Adrenal gland (tissue), 9 donors: ENCODE measurements at regions not wholly inside any gene's neighbourhood (a gene's known extent, or its start where the extent isn't known, plus 50 kb on each side); places are given as distances from the start of the nearest gene placed in this dataset.

Source experiments
- DNase-seq, 7 donors: peaks; one replicate each; pipeline ENCODE4 v3.0.0-alpha.2; 2019 to 2020
- H3K27ac ChIP-seq, 5 donors: fragments of 200-600 bp; sonication (generic) in 4 of 5; 1 replicate in 3 of 5; 2 replicates in 2 of 5; pipeline versions ENCODE4 v1.5.1 to v1.8.0; 2016 to 2020; ENCODE audit warnings: mild to moderate bottlenecking in 1 of 5
- H3K27me3 ChIP-seq: fragments of 200-600 bp; 2 replicates; pipeline ENCODE4 v1.8.0; 2021
- H3K36me3 ChIP-seq, 2 donors: fragments of 200-600 bp; replicated peaks in 1 of 2; 1 replicate in 1 of 2; 2 replicates in 1 of 2; pipeline versions ENCODE4 v1.5.1 to v1.8.0; 2018 to 2022
- H3K4me1 ChIP-seq, 2 donors: fragments of 200-600 bp; replicated peaks in 1 of 2; 1 replicate in 1 of 2; 2 replicates in 1 of 2; pipeline versions ENCODE4 v1.5.1 to v1.8.0; 2018 to 2021
- H3K4me3 ChIP-seq, 4 donors: fragments of 200-600 bp; sonication (generic) in 3 of 4; one replicate each; pipeline ENCODE4 v1.5.1; 2016 to 2018
- H3K9me3 ChIP-seq, 3 donors: fragments of 200-600 bp; sonication (generic) in 1 of 3; replicated peaks in 1 of 3; 1 replicate in 2 of 3; 2 replicates in 1 of 3; pipeline versions ENCODE4 v1.5.1 to v1.8.0; 2016 to 2021
- POLR2A ChIP-seq, 2 donors: fragments of 450-650 bp; IDR thresholded peaks; one replicate each; pipeline ENCODE4 v1.6.1; 2017; ENCODE audit warnings: antibody characterized with exemption in 2 of 2, mild to moderate bottlenecking in 2 of 2, moderate library complexity in 1 of 2
- WGBS, 4 donors: extraction: QIAGEN DNeasy Blood & Tissue Kit in 2 of 4; methylation state at CpG; one replicate each; pipeline versions ENCODE4 v1.1.5 to v1.1.7; 2013 to 2017; 5-methylcytosine and 5-hydroxymethylcytosine counted together
- intact Hi-C, 2 donors: fragments of 100-400 bp; cut with DNase I; formaldehyde crosslinking; loops; one replicate each; pipeline versions ENCODE4 v1.14.1 to v1.15.0; 2022 to 2023
- TF ChIP-seq, protein P1 (sequence below), 6 experiments: fragments of 450-650 bp in 4 of 6; fragments of 200-600 bp in 2 of 6; sonication (generic) in 1 of 6; IDR thresholded peaks; 1 replicate in 5 of 6; 2 replicates in 1 of 6; pipeline versions ENCODE4 v1.5.1 to v1.8.0; 2016 to 2021; ENCODE audit warnings: antibody characterized with exemption in 6 of 6, mild to moderate bottlenecking in 2 of 6, moderate library complexity in 1 of 6
- donor health status: healthy with polysubstance abuse.
- donor health status: Bipolar disorder and iron deficiency.
- donor health status: DM: yes; HTN: yes; CAD: no.
- donor health status: DM: no; HTN: no; CAD: no.
- donor health status: DM: no; HTN: no; CAD: no.

DNA sequence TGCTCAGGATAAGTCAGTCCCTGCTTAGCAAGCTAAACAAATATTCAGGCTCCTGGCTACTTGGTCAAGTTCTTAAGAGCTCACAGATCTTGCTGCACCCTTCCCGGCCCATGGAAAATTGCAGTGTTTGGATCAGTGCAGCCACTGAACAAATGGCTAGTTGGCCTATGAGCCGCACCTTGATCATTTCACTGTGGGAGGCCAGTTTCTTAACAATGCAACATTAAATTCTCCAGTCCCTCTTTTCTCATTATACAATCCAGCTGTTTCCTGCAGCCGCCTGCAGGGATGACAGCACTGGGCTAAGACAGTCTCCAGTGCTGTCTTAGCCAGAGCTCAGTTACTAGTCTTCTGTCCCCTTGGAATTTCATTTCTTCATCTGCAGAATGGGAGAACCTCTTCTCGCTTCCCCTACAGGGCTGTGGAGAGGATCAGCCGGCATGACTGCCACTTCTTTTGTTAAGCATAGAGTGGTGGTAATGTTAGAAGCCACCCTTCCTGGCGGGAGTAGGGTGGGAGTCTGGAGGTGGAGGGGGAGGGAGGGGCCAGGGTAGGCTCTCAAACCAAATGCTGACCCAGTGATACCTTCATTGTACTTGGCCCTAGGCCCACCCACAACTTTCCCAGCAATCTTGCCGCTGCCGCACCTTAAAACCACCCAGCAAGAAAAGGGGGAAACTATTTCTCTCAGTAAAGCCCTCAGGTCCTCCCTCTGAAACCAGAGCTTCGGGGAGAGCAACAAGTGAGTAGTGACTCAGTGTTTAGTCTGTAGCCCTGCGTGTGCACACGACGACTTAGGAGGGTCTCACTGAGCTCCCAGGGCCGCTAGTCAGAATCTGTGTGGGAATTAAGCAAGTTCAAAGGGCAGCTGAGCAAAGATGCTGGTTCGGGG lies 145.7 kb downstream of the NUAK1 start:
- DNase-seq: no peak
- H3K27ac ChIP-seq: peak overlapping the region in 1 of 5 donors; percentile 66
- no peaks in the 10 kb centered on the region for H3K27me3 ChIP-seq

DNA sequence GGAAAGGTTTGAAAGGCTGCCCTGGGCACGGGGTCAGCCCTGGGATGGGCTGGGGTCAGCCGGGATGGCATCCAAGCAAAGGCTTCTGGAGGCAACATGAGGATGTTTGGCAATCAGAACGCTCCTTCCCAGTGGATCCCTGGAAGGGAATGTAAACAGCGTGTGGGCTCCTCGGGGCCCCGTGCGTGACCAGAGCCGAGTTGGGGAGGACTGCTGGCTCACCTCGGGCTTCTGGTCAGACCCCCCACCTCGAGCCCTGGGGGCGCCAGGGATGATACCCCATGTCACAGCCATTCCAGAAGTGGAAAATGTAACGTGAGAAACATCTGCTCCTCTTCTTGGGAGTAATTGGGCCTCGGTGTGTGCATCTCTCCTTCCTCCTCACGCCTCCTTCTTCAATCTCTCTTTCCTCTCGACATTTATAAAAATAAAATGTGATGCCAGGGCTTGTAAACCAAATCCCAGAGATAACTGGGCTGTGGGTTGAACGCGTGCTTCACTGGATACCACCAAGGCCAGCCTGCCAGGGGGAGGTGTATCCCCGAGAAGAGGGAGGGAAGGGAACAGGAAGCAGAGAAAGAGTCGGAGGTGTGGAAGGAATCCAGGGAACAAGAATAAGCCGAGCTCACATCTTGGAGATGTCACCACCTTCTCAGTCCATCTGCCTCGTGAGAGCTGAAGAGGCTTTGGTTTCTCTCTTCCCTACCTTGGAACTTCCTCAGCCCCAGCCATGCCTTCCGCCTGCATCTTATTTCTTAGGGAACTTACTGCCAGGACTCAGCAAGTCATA lies 144.8 kb downstream of the NUAK1 start:
- no peak for TF ChIP-seq POLR2A (IDR thresholded peaks at IDR 0.05)
- TF ChIP-seq, protein P1, sequence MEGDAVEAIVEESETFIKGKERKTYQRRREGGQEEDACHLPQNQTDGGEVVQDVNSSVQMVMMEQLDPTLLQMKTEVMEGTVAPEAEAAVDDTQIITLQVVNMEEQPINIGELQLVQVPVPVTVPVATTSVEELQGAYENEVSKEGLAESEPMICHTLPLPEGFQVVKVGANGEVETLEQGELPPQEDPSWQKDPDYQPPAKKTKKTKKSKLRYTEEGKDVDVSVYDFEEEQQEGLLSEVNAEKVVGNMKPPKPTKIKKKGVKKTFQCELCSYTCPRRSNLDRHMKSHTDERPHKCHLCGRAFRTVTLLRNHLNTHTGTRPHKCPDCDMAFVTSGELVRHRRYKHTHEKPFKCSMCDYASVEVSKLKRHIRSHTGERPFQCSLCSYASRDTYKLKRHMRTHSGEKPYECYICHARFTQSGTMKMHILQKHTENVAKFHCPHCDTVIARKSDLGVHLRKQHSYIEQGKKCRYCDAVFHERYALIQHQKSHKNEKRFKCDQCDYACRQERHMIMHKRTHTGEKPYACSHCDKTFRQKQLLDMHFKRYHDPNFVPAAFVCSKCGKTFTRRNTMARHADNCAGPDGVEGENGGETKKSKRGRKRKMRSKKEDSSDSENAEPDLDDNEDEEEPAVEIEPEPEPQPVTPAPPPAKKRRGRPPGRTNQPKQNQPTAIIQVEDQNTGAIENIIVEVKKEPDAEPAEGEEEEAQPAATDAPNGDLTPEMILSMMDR (IDR thresholded peaks at IDR 0.05): no peak
- Histone ChIP-seq H3K27me3 (no peaks in the 10 kb centered on the region), H3K36me3 (no peaks in the 10 kb centered on the region), H3K4me1 (no peaks in the 10 kb centered on the region), H3K9me3 (no peaks in the 10 kb centered on the region), H3K27ac (peak overlapping the region in 1 of 5 donors; percentile 66), H3K4me3 (no peak overlapping the region)
- intact Hi-C loops: no loop called here
- 64 to 75% (median 67%) methylated on average over 15 to 22 of the region's 22 CpGs for WGBS, 4 donors
- no peak for DNase-seq

More for the DNA sequence above, 145.7 kb downstream of the NUAK1 start:
- Histone ChIP-seq H3K4me3 (no peak overlapping the region), H3K4me1 (no peaks in the 10 kb centered on the region), H3K9me3 (no peaks in the 10 kb centered on the region), H3K36me3 (no peaks in the 10 kb centered on the region)
- intact Hi-C loops: no loop called here
- WGBS, 4 donors: 61 to 73% (median 66%) methylated on average over 11 to 14 of the region's 14 CpGs
- TF ChIP-seq POLR2A (IDR thresholded peaks at IDR 0.05): no peak
- TF ChIP-seq, protein P1 (IDR thresholded peaks at IDR 0.05): no peak

DNA sequence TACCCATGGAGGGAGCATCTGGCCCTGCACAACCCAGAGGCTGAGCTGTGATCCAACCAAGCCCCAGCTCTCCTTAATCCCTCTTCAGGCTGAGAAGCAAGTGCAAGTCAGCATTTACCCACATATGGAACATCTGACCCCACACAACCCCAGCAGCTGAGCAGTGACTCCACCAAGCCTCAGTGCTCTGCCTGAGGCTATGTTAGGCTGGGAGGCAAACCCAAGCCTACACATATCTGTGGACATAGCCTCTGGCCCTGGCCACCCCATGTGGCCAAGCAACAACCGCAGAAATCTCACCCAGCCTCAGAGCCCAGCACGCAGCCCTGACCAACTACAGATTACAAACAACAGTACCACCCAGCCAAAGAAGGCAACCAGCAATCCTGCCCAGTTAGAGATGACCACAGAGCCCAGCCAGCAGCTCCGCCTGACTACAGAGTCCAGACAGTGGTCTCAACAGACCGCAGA lies 142.8 kb downstream of the NUAK1 start:
- WGBS, 4 donors: 86 to 98% (median 94%) methylated on average over 1 to 4 of the region's 4 CpGs
- DNase-seq: no peak
- intact Hi-C loops: no loop called here
- H3K9me3 ChIP-seq: no peaks in the 10 kb centered on the region
- no peak overlapping the region for H3K4me3 ChIP-seq
- H3K36me3 ChIP-seq: no peaks in the 10 kb centered on the region
- no peak overlapping the region for H3K27ac ChIP-seq
- H3K27me3 ChIP-seq: no peaks in the 10 kb centered on the region
- no peaks in the 10 kb centered on the region for H3K4me1 ChIP-seq
- TF ChIP-seq POLR2A (IDR thresholded peaks at IDR 0.05): no peak
- TF ChIP-seq, protein P1 (IDR thresholded peaks at IDR 0.05): no peak

DNA sequence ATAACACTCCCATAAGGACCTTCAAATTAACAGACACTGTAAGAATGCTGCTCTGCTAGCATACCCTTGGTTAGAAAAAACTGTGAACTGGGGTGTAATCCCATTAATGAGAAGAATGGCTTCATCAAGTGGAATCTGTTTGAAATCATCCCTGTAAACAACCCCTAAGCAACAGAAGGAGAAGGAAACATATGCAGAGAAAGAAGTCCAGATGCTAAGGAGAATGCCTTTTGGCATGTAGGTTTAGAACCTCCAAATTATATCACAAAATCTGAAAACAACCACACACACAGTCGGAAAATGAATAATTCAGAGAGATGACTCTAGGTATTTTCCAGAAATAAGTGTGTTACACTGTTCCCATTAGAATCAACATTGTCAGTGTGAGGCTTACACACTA lies 140.2 kb downstream of the NUAK1 start:
- DNase-seq: no peak
- Histone ChIP-seq H3K4me1 (no peaks in the 10 kb centered on the region), H3K4me3 (no peak overlapping the region), H3K27ac (no peak overlapping the region), H3K36me3 (no peaks in the 10 kb centered on the region), H3K27me3 (no peaks in the 10 kb centered on the region), H3K9me3 (no peaks in the 10 kb centered on the region)
- 60 to 71% (median 69%) methylated on average over 1 of the region's 1 CpG for WGBS, 4 donors
- TF ChIP-seq, protein P1 (IDR thresholded peaks at IDR 0.05): no peak
- TF ChIP-seq POLR2A (IDR thresholded peaks at IDR 0.05): no peak
- intact Hi-C loops: no loop called here
